Subcutaneous abdominal adipose tissue (tissue), 5 donors: ENCODE measurements at regions not wholly inside any gene's neighbourhood (a gene's known extent, or its start where the extent isn't known, plus 50 kb on each side); places are given as distances from the start of the nearest gene placed in this dataset.

Source experiments
- H3K27ac ChIP-seq: one replicate; pipeline ENCODE4 v1.7.0; 2013; ENCODE audit warnings: low read depth, mild to moderate bottlenecking, inconsistent platforms, low read length, moderate library complexity
- H3K27me3 ChIP-seq, 5 donors: one replicate each; pipeline ENCODE4 v1.7.0; 2013; ENCODE audit warnings: low read length in 5 of 5, inconsistent platforms in 1 of 5; ENCODE audit not compliant: control insufficient read depth in 5 of 5, insufficient read depth in 4 of 5
- H3K36me3 ChIP-seq, 5 donors: one replicate each; pipeline ENCODE4 v1.7.0; 2013; ENCODE audit warnings: low read length in 5 of 5; ENCODE audit not compliant: control insufficient read depth in 5 of 5, insufficient read depth in 5 of 5
- H3K4me1 ChIP-seq, 5 donors: one replicate each; pipeline ENCODE4 v1.7.0; 2013; ENCODE audit warnings: low read length in 5 of 5, mild to moderate bottlenecking in 3 of 5, moderate library complexity in 1 of 5; ENCODE audit not compliant: control insufficient read depth in 5 of 5, insufficient read depth in 5 of 5
- H3K4me3 ChIP-seq, 5 donors: one replicate each; pipeline ENCODE4 v1.7.0; 2013; ENCODE audit warnings: low read length in 5 of 5, low read depth in 1 of 5
- H3K9ac ChIP-seq, 5 donors: one replicate each; pipeline ENCODE4 v1.7.0; 2013; ENCODE audit warnings: low read length in 5 of 5, mild to moderate bottlenecking in 4 of 5, moderate library complexity in 3 of 5
- H3K9me3 ChIP-seq, 5 donors: one replicate each; pipeline ENCODE4 v1.7.0; 2013; ENCODE audit warnings: low read length in 5 of 5; ENCODE audit not compliant: control insufficient read depth in 5 of 5
- donor health status: healthy.
- donor health status: healthy.
- donor health status: healthy.
- donor health status: healthy.
- donor health status: healthy.

GRCh38 chr3:72189339-72189738 lies 404.4 kb upstream of the PROK2 start:
- H3K27ac ChIP-seq: no peak overlapping the region
- H3K27me3 ChIP-seq: no peaks in the 10 kb centered on the region
- H3K36me3 ChIP-seq: no peaks in the 10 kb centered on the region
- H3K9me3 ChIP-seq: peaks cover 0 to 12% (median 8%) of the 10 kb centered on the region in 5 donors
- peaks cover 0 to 3% (median 0%) of the 10 kb centered on the region in 5 donors for H3K4me1 ChIP-seq
- H3K4me3 ChIP-seq: no peak overlapping the region
- H3K9ac ChIP-seq: no peak overlapping the region

- Histone ChIP-seq H3K9ac (no peak overlapping the region), H3K36me3 (no peaks in the 10 kb centered on the region), H3K27me3 (no peaks in the 10 kb centered on the region), H3K9me3 (peaks cover 0 to 12% (median 8%) of the 10 kb centered on the region in 5 donors), H3K4me1 (peaks cover 0 to 2% (median 0%) of the 10 kb centered on the region in 5 donors), H3K4me3 (no peak overlapping the region), H3K27ac (no peak overlapping the region)
Measured at GRCh38 chr3:72188536-72188935, 403.6 kb upstream of the PROK2 start.

- H3K36me3 ChIP-seq: no peaks in the 10 kb centered on the region
- peaks cover 0 to 5% (median under 1%) of the 10 kb centered on the region in 5 donors for H3K9me3 ChIP-seq
- H3K4me1 ChIP-seq: peaks cover 0 to 7% (median 0%) of the 10 kb centered on the region in 5 donors
- H3K4me3 ChIP-seq: no peak overlapping the region
- H3K9ac ChIP-seq: no peak overlapping the region
- peaks cover 0 to 2% (median 0%) of the 10 kb centered on the region in 5 donors for H3K27me3 ChIP-seq
- H3K27ac ChIP-seq: no peak overlapping the region
Measured at GRCh38 chr3:72187131-72187530, 402.2 kb upstream of the PROK2 start.

DNA sequence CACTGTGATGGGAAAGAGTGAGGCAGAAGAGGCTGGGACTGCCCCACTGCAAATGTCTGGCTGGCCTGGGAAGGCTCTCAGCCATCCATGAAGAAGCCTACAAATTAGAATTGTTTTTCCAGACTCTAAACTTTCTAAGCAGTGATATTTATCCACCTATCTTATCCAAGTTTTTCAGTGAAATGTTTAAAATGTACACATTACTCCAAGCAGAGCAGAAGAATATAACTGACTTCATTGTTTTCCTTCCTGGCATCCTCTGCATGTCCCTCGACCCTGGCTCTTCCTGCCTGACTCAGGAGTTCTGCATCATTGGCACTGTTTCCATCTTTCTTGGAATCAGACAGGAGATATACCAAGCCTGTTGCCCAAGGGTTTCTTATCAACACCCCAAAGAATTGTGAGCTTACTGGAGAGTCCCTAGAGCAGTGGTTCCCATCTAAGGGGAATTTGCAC lies 401.5 kb upstream of the PROK2 start:
- H3K27ac ChIP-seq: no peak overlapping the region
- no peak overlapping the region for H3K9ac ChIP-seq
- H3K4me1 ChIP-seq: peaks cover 0 to 10% (median under 1%) of the 10 kb centered on the region in 5 donors

DNA sequence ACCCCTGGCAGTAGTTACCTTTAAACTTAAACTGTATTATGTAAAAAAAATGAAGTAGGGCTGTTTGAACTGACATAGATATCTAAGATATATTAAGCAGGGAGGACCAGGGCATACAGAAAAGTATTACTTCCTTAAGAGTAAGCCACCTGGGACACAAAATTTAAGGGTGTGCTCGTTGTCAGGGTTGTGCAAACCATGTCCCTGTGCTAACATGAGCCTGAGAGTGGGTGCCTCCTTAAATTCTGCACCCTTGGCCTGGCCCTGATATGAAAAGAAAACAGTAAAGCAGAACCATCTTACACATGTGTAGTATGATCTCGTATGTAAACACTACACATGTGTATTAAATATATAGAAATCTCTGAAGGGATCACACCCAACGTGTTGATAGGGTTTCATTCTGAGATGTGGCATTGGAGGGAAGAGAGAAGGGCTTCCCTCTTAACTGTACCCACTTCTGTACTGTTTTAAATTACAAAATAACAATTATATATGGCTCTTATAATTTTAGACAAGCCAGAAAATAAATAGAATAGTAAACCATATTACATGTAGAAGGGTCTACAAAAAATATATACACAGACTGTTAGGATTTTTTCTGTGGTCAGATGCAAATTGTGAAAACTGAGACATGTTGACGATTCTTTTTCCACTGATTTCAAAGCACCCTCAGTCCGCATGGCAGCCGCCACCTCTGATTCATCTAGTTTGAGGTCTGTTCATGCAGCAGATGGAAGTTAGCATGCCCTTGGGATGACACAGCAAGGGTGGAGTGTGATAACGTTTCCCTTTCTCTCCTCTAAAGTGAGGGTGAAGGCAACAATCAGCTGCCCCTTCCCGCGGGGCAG lies 400.8 kb upstream of the PROK2 start:
- Histone ChIP-seq H3K9me3 (no peaks in the 10 kb centered on the region), H3K4me1 (peaks cover 0 to 13% (median 4%) of the 10 kb centered on the region in 5 donors), H3K9ac (no peak overlapping the region), H3K36me3 (no peaks in the 10 kb centered on the region), H3K27ac (no peak overlapping the region), H3K4me3 (no peak overlapping the region), H3K27me3 (peaks cover 0 to 4% (median 0%) of the 10 kb centered on the region in 5 donors)

More for the DNA sequence above, 401.5 kb upstream of the PROK2 start:
- Histone ChIP-seq H3K9me3 (no peaks in the 10 kb centered on the region), H3K4me3 (no peak overlapping the region), H3K27me3 (peaks cover 0 to 4% (median 0%) of the 10 kb centered on the region in 5 donors), H3K36me3 (no peaks in the 10 kb centered on the region)

GRCh38 chr3:72183489-72183888 lies 398.5 kb upstream of the PROK2 start:
- peaks cover 0 to 4% (median 0%) of the 10 kb centered on the region in 5 donors for H3K27me3 ChIP-seq
- H3K27ac ChIP-seq: no peak overlapping the region
- H3K9ac ChIP-seq: no peak overlapping the region

DNA sequence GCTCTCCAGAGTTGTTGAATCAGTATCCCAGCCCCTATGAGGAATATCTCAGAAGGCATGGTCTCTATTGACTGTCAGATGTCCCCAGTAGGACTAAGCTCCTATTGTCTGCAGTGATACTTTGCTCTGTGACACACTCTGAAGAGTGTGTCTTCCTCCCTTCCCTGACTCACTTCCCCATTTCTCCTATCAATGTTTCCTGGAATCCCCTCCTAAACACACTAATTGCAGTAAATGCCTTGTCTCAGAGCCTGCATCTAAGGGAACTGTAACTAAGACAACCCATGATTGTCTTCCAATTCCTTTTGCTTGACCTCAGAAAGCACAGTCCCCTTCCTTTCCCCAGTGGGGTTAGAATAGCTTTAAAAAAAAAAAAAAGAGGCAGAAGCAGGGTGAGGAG lies 397.3 kb upstream of the PROK2 start:
- Histone ChIP-seq H3K4me3 (no peak overlapping the region), H3K27me3 (peaks cover 0 to 4% (median 0%) of the 10 kb centered on the region in 5 donors), H3K4me1 (peaks cover 0 to 21% (median 12%) of the 10 kb centered on the region in 5 donors), H3K9me3 (no peaks in the 10 kb centered on the region), H3K27ac (no peak overlapping the region), H3K36me3 (no peaks in the 10 kb centered on the region), H3K9ac (no peak overlapping the region)

More at GRCh38 chr3:72183489-72183888, 398.5 kb upstream of the PROK2 start:
- Histone ChIP-seq H3K9me3 (no peaks in the 10 kb centered on the region), H3K36me3 (no peaks in the 10 kb centered on the region), H3K4me3 (no peak overlapping the region), H3K4me1 (peaks cover 0 to 13% (median 4%) of the 10 kb centered on the region in 5 donors)

DNA sequence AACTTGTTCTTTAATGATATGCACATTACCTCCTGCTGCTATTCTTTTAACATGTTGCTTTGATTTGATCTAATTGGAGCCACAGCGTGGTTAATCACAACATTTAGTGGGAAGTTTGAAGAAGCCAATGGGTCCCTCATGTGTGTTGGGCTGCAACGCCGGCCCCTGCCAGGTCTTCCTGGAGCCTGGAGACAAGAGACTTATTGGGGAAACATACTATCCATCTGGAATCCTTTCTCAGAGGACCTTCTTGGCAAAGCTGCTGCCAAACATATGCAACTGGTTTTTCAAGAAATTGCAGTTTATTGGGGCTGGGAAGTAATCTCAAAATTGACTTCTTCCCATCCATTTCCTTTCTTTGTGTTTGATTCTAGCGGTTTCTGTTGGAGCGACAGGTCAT lies 396.3 kb upstream of the PROK2 start:
- Histone ChIP-seq H3K27me3 (peaks cover 0 to 4% (median 0%) of the 10 kb centered on the region in 5 donors), H3K9me3 (no peaks in the 10 kb centered on the region), H3K27ac (no peak overlapping the region), H3K9ac (no peak overlapping the region), H3K4me3 (no peak overlapping the region), H3K4me1 (peaks cover 0 to 28% (median 20%) of the 10 kb centered on the region in 5 donors), H3K36me3 (no peaks in the 10 kb centered on the region)

DNA sequence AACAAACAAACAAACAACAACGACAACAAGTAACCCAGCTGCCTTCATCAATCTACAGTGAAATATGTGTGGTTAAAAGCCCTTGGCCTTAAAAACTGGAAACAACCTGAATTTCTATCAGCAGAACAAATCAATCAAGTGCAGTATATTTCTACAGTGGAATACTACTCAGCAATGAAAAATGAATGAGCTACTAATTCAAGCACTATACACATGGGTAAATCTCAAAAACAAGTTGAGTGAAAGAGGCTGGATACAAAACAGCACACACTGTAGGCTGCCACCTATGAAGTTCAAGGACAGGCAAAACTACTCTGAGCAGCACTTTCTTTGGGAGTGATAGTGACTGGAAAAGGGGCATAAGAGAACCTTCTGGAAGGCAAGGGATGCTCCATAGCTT lies 395.5 kb upstream of the PROK2 start:
- Histone ChIP-seq H3K9ac (no peak overlapping the region), H3K27ac (no peak overlapping the region), H3K9me3 (peaks cover 0 to 1% (median 0%) of the 10 kb centered on the region in 5 donors), H3K36me3 (no peaks in the 10 kb centered on the region), H3K4me3 (no peak overlapping the region), H3K27me3 (peaks cover 0 to 4% (median 0%) of the 10 kb centered on the region in 5 donors), H3K4me1 (peaks cover 0 to 31% (median 22%) of the 10 kb centered on the region in 5 donors)

DNA sequence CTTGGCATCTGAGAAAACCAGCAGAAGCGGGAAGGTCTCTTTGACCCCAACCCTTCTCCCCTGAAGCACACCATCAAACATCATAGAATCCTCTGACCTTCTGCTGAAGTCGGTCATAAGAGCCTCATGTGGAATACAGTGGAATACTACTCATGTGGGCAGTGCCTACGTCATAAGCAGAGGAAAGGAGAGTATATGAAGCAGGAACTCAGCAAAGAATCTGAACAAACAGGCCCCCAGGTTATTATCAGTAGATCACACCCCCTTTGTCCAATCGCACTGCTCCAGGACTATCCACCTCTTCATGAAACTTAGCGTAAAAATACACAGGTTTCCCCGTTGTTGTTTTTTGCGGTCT lies 394.1 kb upstream of the PROK2 start:
- Histone ChIP-seq H3K4me3 (no peak overlapping the region), H3K36me3 (no peaks in the 10 kb centered on the region), H3K27me3 (peaks cover 0 to 4% (median 0%) of the 10 kb centered on the region in 5 donors), H3K9me3 (peaks cover 0 to 4% (median 0%) of the 10 kb centered on the region in 5 donors), H3K4me1 (peaks cover 6 to 44% (median 34%) of the 10 kb centered on the region in 5 donors), H3K9ac (no peak overlapping the region), H3K27ac (no peak overlapping the region)
